ENCODE measurements at regions not wholly inside any gene's neighbourhood (a gene's known extent, or its start where the extent isn't known, plus 50 kb on each side); places are given as distances from the start of the nearest gene placed in this dataset.

DNA sequence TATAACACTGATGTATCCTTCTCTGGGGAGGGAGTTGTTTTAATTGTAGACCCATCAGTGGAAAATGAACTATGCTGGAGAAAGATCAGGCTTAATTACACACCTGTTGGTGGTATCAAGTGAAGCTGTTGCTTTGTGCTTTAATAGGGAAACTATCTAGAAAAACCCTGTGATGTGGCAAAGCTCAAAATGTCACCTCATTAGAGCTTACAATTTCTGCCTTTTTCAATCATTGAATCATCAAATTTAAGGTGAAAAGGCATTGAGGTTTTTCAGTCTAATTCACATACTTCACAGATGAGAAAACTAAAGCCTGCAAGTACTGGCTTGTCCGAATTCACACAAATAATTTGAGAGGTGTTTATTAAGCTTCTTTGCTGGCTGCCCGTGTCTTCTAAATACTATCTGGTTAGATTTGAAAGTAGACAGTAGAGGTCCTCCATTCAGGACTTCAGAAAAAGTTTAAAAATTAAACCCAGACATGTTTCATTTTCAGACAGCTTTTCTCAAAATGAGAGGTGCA lies 143.3 kb upstream of the MAP3K7 start:
- TF ChIP-seq CTCF (IDR thresholded peaks at IDR 0.05): no peak
- no peak overlapping the region for H3K4me2 ChIP-seq (replicated peaks; ENCODE audit: extremely low read depth, low read length, poor library complexity, severe bottlenecking)

DNA sequence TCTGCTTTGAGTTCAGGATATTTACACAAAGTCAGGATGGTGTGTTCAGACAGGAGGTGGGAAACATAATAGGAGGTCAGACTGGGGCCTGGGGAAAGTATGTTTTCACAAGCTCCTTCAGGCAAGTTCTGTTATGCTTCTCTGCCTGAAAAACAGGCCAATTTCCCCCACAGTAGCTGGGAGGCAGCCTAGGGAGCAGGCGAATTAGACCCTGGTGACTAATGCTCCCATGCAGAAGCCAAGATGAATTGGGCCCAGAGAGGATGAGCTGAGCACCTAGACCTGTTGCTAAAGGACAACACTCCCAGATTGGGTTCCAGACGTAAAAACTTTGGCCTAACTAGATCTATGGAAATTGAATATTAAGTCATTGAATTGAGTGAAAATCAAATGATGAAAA lies 142.2 kb upstream of the MAP3K7 start:
- H3K36me3 ChIP-seq (replicated peaks in 1 of 2; ENCODE audit: control insufficient read depth in 1 of 2, insufficient read depth in 2 of 2, low read length in 2 of 2): no peaks in the 10 kb centered on the region
- no peak for DNase-seq
- no peaks in the 10 kb centered on the region for H3K4me1 Mint-ChIP-seq
- no peak overlapping the region for H2AFZ ChIP-seq (ENCODE audit: insufficient read depth, low read depth, low read length, poor library complexity, severe bottlenecking)
- no peaks in the 10 kb centered on the region for H3K27me3 ChIP-seq (ENCODE audit: control insufficient read depth in 2 of 2, insufficient read depth in 2 of 2, low read length in 2 of 2)
- no peak overlapping the region for H3K4me3 Mint-ChIP-seq
- no peak overlapping the region for H3K9ac ChIP-seq (ENCODE audit: insufficient read depth, low read length, poor library complexity, severe bottlenecking)
- WGBS (ENCODE audit: insufficient coverage): 80% methylated on average over 1 of the region's 2 CpGs
- H3K4me1 ChIP-seq (ENCODE audit: control insufficient read depth in 1 of 2, insufficient read depth in 2 of 2, low read length in 2 of 2): no peaks in the 10 kb centered on the region
- H3K9me3 ChIP-seq (replicated peaks in 1 of 2; ENCODE audit: control insufficient read depth in 1 of 2, insufficient read depth in 1 of 2, low read length in 2 of 2): no peaks in the 10 kb centered on the region
- intact Hi-C loops (cut with micrococcal nuclease): no loop called here
- no peak for TF ChIP-seq CTCF (IDR thresholded peaks at IDR 0.05)
- no peaks in the 10 kb centered on the region for H4K20me1 ChIP-seq (ENCODE audit: insufficient read depth, low read length)
- H3K27ac Mint-ChIP-seq: no peak overlapping the region
- H3K36me3 Mint-ChIP-seq: no peaks in the 10 kb centered on the region
- no peaks in the 10 kb centered on the region for H3K27me3 Mint-ChIP-seq (ENCODE audit: low read depth in 3 of 3)
- no peak overlapping the region for H3K4me2 ChIP-seq (replicated peaks; ENCODE audit: extremely low read depth, low read length, poor library complexity, severe bottlenecking)
- no peaks in the 10 kb centered on the region for H3K79me2 ChIP-seq (ENCODE audit: insufficient read depth, low read length)
- peaks cover 0 to 4% (median 2%) of the 10 kb centered on the region in 7 donors for H3K9me3 Mint-ChIP-seq
- H3K4me3 ChIP-seq (replicated peaks in 1 of 3; ENCODE audit: low read depth in 2 of 3, low read length in 3 of 3): no peak overlapping the region
- no peak overlapping the region for H3K27ac ChIP-seq (ENCODE audit: low read depth in 1 of 2, low read length in 2 of 2)

More for the DNA sequence above, 143.3 kb upstream of the MAP3K7 start:
- H3K4me1 ChIP-seq (ENCODE audit: control insufficient read depth in 1 of 2, insufficient read depth in 2 of 2, low read length in 2 of 2): no peaks in the 10 kb centered on the region
- Mint-ChIP-seq H3K27me3 (ENCODE audit: low read depth in 3 of 3) (peaks cover 0 to 2% (median 0%) of the 10 kb centered on the region in 3 donors), H3K4me3 (no peak overlapping the region), H3K4me1 (no peaks in the 10 kb centered on the region), H3K36me3 (no peaks in the 10 kb centered on the region), H3K9me3 (peaks cover 0 to 7% (median 2%) of the 10 kb centered on the region in 7 donors), H3K27ac (no peak overlapping the region)
- no peak overlapping the region for H3K4me3 ChIP-seq (replicated peaks in 1 of 3; ENCODE audit: low read depth in 2 of 3, low read length in 3 of 3)
- no peak overlapping the region for H3K27ac ChIP-seq (ENCODE audit: low read depth in 1 of 2, low read length in 2 of 2)
- no peaks in the 10 kb centered on the region for H3K36me3 ChIP-seq (replicated peaks in 1 of 2; ENCODE audit: control insufficient read depth in 1 of 2, insufficient read depth in 2 of 2, low read length in 2 of 2)
- H3K9ac ChIP-seq (ENCODE audit: insufficient read depth, low read length, poor library complexity, severe bottlenecking): no peak overlapping the region
- no peak overlapping the region for H2AFZ ChIP-seq (ENCODE audit: insufficient read depth, low read depth, low read length, poor library complexity, severe bottlenecking)
- no peaks in the 10 kb centered on the region for H3K9me3 ChIP-seq (replicated peaks in 1 of 2; ENCODE audit: control insufficient read depth in 1 of 2, insufficient read depth in 1 of 2, low read length in 2 of 2)
- no peaks in the 10 kb centered on the region for H3K27me3 ChIP-seq (ENCODE audit: control insufficient read depth in 2 of 2, insufficient read depth in 2 of 2, low read length in 2 of 2)
- no peaks in the 10 kb centered on the region for H3K79me2 ChIP-seq (ENCODE audit: insufficient read depth, low read length)
- no peaks in the 10 kb centered on the region for H4K20me1 ChIP-seq (ENCODE audit: insufficient read depth, low read length)
- intact Hi-C loops (cut with micrococcal nuclease): no loop called here
- no CpG with 5 or more reads among the region's 2 CpGs for WGBS (ENCODE audit: insufficient coverage)
- DNase-seq: no peak
